ENCODE measurements at regions not wholly inside any gene's neighbourhood (a gene's known extent, or its start where the extent isn't known, plus 50 kb on each side); places are given as distances from the start of the nearest gene placed in this dataset.

DNA sequence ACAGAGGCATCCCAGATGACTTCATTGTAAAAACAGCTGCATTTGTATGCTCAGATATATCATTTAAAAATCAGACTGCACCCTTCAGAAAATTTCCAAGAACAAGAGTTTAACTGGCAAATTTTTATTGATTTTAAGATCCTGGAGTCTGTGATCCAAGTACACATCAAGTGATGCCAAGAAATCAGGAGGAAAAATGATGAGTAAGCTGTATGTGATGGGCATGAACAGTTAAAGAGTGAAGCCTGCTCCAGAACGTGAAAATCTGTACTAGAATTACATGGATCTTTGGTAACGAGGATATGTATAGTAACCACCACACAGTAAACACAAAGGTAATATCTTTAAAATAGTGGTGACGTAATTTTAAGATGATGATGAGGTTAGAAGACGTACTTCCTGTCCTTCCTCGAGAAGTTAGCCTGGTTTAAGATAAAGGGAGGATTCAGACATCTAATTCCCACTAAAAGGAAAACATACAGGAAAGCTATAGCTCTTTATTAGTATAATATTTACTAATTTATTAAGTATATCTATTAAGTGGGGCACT lies 1374.3 kb upstream of the DDX18 start:
- H3K9me3 Mint-ChIP-seq = peaks cover 25% of the 10 kb centered on the region
- TF ChIP-seq, protein P1, sequence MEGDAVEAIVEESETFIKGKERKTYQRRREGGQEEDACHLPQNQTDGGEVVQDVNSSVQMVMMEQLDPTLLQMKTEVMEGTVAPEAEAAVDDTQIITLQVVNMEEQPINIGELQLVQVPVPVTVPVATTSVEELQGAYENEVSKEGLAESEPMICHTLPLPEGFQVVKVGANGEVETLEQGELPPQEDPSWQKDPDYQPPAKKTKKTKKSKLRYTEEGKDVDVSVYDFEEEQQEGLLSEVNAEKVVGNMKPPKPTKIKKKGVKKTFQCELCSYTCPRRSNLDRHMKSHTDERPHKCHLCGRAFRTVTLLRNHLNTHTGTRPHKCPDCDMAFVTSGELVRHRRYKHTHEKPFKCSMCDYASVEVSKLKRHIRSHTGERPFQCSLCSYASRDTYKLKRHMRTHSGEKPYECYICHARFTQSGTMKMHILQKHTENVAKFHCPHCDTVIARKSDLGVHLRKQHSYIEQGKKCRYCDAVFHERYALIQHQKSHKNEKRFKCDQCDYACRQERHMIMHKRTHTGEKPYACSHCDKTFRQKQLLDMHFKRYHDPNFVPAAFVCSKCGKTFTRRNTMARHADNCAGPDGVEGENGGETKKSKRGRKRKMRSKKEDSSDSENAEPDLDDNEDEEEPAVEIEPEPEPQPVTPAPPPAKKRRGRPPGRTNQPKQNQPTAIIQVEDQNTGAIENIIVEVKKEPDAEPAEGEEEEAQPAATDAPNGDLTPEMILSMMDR (IDR thresholded peaks at IDR 0.05) = no peak
- no peaks in the 10 kb centered on the region for H3K36me3 Mint-ChIP-seq (ENCODE audit: low read depth)
- H3K27me3 Mint-ChIP-seq = no peaks in the 10 kb centered on the region
- POLR2A ChIA-PET = no interaction called here
- H3K4me3 Mint-ChIP-seq = no peak overlapping the region
- H3K4me1 Mint-ChIP-seq (ENCODE audit: low read depth) = no peaks in the 10 kb centered on the region
- no peak overlapping the region for H3K27ac Mint-ChIP-seq
- CTCF ChIA-PET = no interaction called here
- DNase-seq = no peak
- ATAC-seq = no peak
- intact Hi-C loops (cut with micrococcal nuclease) = no loop called here

DNA sequence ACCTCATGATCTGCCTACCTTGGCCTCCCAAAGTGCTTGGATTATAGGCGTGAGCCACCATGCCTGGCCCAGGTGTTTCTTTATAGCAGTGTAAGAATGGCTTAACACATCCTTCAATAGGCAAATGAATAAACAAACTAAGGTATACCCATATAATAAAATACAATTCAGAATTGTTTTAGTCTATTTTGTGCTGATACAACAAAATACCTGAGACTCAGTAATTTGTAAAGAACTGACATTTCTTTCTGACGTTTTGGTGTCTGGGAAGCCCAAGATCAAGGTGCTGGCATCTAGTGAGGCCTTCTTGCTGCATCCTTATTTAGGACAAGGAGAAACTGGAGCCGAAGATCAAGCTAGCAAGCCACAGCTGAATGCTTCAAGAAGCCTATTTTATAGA lies 1372.1 kb upstream of the DDX18 start:
- POLR2A ChIA-PET = no interaction called here
- Mint-ChIP-seq H3K36me3 (ENCODE audit: low read depth) (no peaks in the 10 kb centered on the region), H3K27ac (no peak overlapping the region), H3K4me3 (no peak overlapping the region), H3K27me3 (no peaks in the 10 kb centered on the region), H3K9me3 (peaks cover 25% of the 10 kb centered on the region), H3K4me1 (ENCODE audit: low read depth) (no peaks in the 10 kb centered on the region)
- intact Hi-C loops (cut with micrococcal nuclease) = no loop called here
- TF ChIP-seq, protein P1 (IDR thresholded peaks at IDR 0.05) = no peak
- CTCF ChIA-PET = no interaction called here
- ATAC-seq (no peak), DNase-seq (no peak)

DNA sequence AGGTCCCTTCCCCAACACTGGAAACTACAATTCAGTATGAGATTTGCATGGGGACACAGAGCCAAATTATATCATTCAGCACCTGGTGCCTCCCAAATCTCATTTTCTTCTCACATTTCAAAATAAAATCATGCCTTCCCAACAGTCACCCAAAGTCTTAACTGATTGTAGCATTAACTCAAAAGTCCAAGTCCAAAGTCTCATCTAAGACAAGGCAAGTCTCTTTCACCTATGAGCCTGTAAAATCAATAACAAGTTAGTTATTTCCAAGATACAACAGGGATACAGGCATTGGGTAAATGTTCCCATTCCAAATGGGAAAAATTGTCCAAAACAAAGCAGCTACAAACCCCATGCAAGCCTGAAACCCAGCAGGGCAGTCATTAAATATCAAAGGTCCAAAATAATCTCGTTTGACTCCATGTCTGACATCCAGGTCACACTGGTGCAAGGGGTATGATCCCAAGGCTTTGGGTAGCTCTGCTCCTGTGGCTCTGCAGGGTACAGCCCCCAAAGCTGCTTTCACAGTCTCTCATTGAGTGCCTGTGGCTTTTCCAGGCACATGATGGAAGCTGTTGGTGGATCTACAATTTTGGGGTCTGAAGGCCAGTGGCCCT lies 1370.1 kb upstream of the DDX18 start:
- TF ChIP-seq, protein P1 (IDR thresholded peaks at IDR 0.05) = no peak
- ATAC-seq (no peak), DNase-seq (no peak)
- Mint-ChIP-seq H3K27ac (no peak overlapping the region), H3K27me3 (no peaks in the 10 kb centered on the region), H3K4me3 (no peak overlapping the region), H3K4me1 (ENCODE audit: low read depth) (no peaks in the 10 kb centered on the region), H3K36me3 (ENCODE audit: low read depth) (no peaks in the 10 kb centered on the region), H3K9me3 (peaks cover 24% of the 10 kb centered on the region)
- POLR2A ChIA-PET = no interaction called here
- CTCF ChIA-PET = no interaction called here
- intact Hi-C loops (cut with micrococcal nuclease) = no loop called here

DNA sequence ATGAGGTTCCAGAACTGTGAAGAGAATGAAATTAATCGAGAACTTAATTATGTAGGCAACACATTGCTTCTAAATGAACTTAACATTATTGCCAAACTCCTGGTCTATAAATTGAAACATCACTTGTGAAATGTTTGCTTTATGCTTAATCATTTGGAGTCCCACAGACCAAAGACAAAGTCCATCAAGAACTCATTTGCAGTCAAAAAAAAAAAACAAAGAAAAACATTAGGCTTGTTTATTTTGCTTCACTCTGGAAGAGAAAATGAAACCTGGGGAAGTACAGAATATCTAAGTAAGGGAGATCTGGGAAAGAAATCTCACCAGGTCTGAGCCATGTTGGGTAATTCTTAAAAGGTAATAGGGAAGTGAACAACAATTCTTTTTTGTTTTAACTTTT lies 1363.5 kb upstream of the DDX18 start:
- H3K27me3 Mint-ChIP-seq = no peaks in the 10 kb centered on the region
- TF ChIP-seq, protein P1 (IDR thresholded peaks at IDR 0.05) = no peak
- no peak overlapping the region for H3K27ac Mint-ChIP-seq
- no peak for ATAC-seq
- H3K9me3 Mint-ChIP-seq = peaks cover 13% of the 10 kb centered on the region
- ChIA-PET CTCF (no interaction called here), POLR2A (no interaction called here)
- H3K4me3 Mint-ChIP-seq = no peak overlapping the region
- intact Hi-C loops (cut with micrococcal nuclease) = no loop called here
- no peaks in the 10 kb centered on the region for H3K36me3 Mint-ChIP-seq (ENCODE audit: low read depth)
- H3K4me1 Mint-ChIP-seq (ENCODE audit: low read depth) = no peaks in the 10 kb centered on the region
- no peak for DNase-seq

DNA sequence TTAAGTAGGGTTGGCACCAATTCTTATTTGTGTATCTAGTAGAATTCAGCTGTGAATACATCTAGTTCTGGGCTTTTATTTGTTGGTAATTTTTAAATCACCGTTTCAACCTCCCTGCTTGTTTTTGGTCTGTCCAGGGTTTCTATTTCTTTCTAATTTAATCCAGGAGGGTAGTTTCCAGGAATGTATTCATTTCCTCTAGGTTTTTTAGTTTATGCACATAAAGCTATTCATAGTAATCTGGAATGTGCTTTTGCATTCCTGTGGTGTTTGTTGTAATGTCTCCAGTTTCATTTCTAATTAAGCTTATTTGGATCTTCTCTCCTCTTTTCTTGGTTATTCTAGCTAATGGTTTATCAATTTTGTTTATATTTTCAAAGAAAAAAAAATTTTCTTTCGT lies 1361.8 kb upstream of the DDX18 start:
- CTCF ChIA-PET = no interaction called here
- TF ChIP-seq, protein P1 (IDR thresholded peaks at IDR 0.05) = no peak
- no peaks in the 10 kb centered on the region for H3K27me3 Mint-ChIP-seq
- DNase-seq = no peak
- intact Hi-C loops (cut with micrococcal nuclease) = no loop called here
- peaks cover 10% of the 10 kb centered on the region for H3K9me3 Mint-ChIP-seq
- H3K4me1 Mint-ChIP-seq (ENCODE audit: low read depth) = no peaks in the 10 kb centered on the region
- no peak overlapping the region for H3K27ac Mint-ChIP-seq
- POLR2A ChIA-PET = no interaction called here
- no peaks in the 10 kb centered on the region for H3K36me3 Mint-ChIP-seq (ENCODE audit: low read depth)
- no peak overlapping the region for H3K4me3 Mint-ChIP-seq
- ATAC-seq = no peak
